ENCODE measurements at regions not wholly inside any gene's neighbourhood (a gene's known extent, or its start where the extent isn't known, plus 50 kb on each side); places are given as distances from the start of the nearest gene placed in this dataset.

DNA sequence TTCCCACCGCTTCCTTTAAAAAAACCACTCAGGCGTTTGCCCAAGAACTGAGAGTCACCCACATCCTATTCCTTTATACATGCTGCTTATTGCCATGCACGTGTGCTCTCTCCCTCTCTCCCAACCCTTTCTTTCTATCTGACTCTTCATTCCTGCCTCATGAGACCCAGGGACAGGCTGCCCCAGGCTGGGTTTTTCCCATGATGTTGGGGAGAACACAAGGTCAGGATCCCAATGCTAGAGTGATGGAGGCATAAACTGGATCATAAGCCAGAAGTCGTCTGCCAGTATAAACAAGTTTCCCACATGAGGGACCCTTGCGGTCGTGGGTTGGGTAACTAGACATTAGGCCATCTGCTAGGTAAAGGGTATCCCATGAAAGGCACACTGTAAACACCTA is 64.9 kb downstream of the CD2 start:
- Histone ChIP-seq H3K4ac (ENCODE audit: low read depth, low read length) (no peak overlapping the region), H3K9me3 (ENCODE audit: insufficient read depth, low read depth, low read length) (no peaks in the 10 kb centered on the region), H2BK12ac (ENCODE audit: low read length) (no peak overlapping the region), H4K91ac (ENCODE audit: low read depth, low read length) (no peak overlapping the region), H3K4me1 (ENCODE audit: control insufficient read depth in 1 of 2, insufficient read depth in 2 of 2, low read length in 2 of 2) (no peaks in the 10 kb centered on the region), H3K9ac (ENCODE audit: low read length) (no peak overlapping the region), H3K79me1 (ENCODE audit: low read length) (no peaks in the 10 kb centered on the region), H3K79me2 (ENCODE audit: control insufficient read depth, insufficient read depth, low read length, poor library complexity) (no peaks in the 10 kb centered on the region), H4K12ac (ENCODE audit: low read depth, low read length) (no peak overlapping the region), H3K4me3 (ENCODE audit: low read depth, low read length) (no peak overlapping the region), H3K23ac (ENCODE audit: low read length) (no peak overlapping the region), H2AFZ (ENCODE audit: insufficient read depth, low read length, poor library complexity) (no peak overlapping the region), H3K18ac (ENCODE audit: low read length) (no peak overlapping the region), H2BK120ac (ENCODE audit: insufficient read depth, low read length, poor library complexity) (no peak overlapping the region), H4K8ac (ENCODE audit: low read depth, low read length) (no peak overlapping the region), H3K27me3 (ENCODE audit: insufficient read depth, low read length) (no peaks in the 10 kb centered on the region), H3K4me2 (ENCODE audit: low read length) (no peak overlapping the region), H2AK5ac (ENCODE audit: low read length) (no peak overlapping the region), H3K14ac (ENCODE audit: low read length) (no peak overlapping the region), H2BK5ac (ENCODE audit: low read depth, low read length, poor library complexity) (no peak overlapping the region), H3K27ac (ENCODE audit: low read depth, low read length) (no peak overlapping the region), H3K36me3 (ENCODE audit: control insufficient read depth in 1 of 2, insufficient read depth in 2 of 2, low read length in 2 of 2) (no peaks in the 10 kb centered on the region)
- DNase-seq, result peak; percentile 33 to 38
- no CpG with 5 or more reads among the region's 6 CpGs for WGBS (ENCODE audit: extremely low coverage, insufficient coverage, insufficient read length)

DNA sequence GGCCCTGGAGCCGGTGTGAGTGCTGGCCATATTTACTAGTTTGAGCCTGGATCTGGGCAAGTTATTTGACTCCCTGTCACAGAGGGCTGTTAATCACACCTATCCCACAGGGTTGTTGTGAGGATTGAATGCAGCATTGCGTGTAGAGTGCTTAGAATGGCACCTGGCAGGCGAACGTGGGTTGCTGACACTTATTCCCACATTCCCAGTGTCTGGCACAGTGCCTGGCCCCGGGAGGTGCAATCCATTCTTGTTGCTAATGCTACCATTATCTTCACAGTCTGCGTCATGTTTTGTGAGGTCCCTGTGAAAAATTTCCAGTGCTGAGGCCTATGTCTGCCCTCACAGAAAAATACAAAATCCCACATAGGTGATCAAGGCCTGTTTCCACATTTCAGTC is 66.1 kb downstream of the CD2 start:
- no peaks in the 10 kb centered on the region for H3K79me1 ChIP-seq (ENCODE audit: low read length)
- H2AK5ac ChIP-seq (ENCODE audit: low read length), result no peak overlapping the region
- H4K12ac ChIP-seq (ENCODE audit: low read depth, low read length), result no peak overlapping the region
- no peak overlapping the region for H3K9ac ChIP-seq (ENCODE audit: low read length)
- no peak overlapping the region for H3K18ac ChIP-seq (ENCODE audit: low read length)
- H2AFZ ChIP-seq (ENCODE audit: insufficient read depth, low read length, poor library complexity), result no peak overlapping the region
- no peak overlapping the region for H3K27ac ChIP-seq (ENCODE audit: low read depth, low read length)
- no peak overlapping the region for H2BK120ac ChIP-seq (ENCODE audit: insufficient read depth, low read length, poor library complexity)
- H3K9me3 ChIP-seq (ENCODE audit: insufficient read depth, low read depth, low read length), result no peaks in the 10 kb centered on the region
- no peak overlapping the region for H2BK12ac ChIP-seq (ENCODE audit: low read length)
- no peaks in the 10 kb centered on the region for H3K36me3 ChIP-seq (ENCODE audit: control insufficient read depth in 1 of 2, insufficient read depth in 2 of 2, low read length in 2 of 2)
- no peaks in the 10 kb centered on the region for H3K27me3 ChIP-seq (ENCODE audit: insufficient read depth, low read length)
- no peak overlapping the region for H3K4ac ChIP-seq (ENCODE audit: low read depth, low read length)
- no peaks in the 10 kb centered on the region for H3K4me1 ChIP-seq (ENCODE audit: control insufficient read depth in 1 of 2, insufficient read depth in 2 of 2, low read length in 2 of 2)
- H3K4me2 ChIP-seq (ENCODE audit: low read length), result no peak overlapping the region
- WGBS (ENCODE audit: extremely low coverage, insufficient coverage, insufficient read length), result no CpG with 5 or more reads among the region's 6 CpGs
- H2BK5ac ChIP-seq (ENCODE audit: low read depth, low read length, poor library complexity), result no peak overlapping the region
- no peak overlapping the region for H3K23ac ChIP-seq (ENCODE audit: low read length)
- DNase-seq, result peak; percentile 97 to 99
- H3K14ac ChIP-seq (ENCODE audit: low read length), result no peak overlapping the region
- no peak overlapping the region for H3K4me3 ChIP-seq (ENCODE audit: low read depth, low read length)
- no peaks in the 10 kb centered on the region for H3K79me2 ChIP-seq (ENCODE audit: control insufficient read depth, insufficient read depth, low read length, poor library complexity)
- no peak overlapping the region for H4K8ac ChIP-seq (ENCODE audit: low read depth, low read length)
- no peak overlapping the region for H4K91ac ChIP-seq (ENCODE audit: low read depth, low read length)

DNA sequence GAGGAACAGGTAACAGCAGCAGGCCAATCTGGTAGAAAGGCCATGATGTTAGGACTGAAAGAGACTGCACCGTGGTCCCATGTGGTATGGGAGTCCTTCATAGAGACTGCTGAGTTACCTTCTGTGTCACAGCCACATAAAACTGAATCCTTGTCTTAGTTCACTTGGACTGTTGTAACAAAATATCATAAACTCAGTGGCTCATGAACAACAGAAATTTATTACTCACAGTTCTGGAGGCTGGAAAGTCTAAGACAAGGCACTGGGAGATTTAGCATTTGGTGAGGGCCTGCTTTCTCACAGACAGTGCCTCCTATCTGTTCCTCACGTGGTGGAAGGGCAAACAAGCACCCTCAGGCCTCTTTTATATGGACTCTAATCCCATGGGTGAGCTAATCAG is 67.5 kb downstream of the CD2 start:
- no peak overlapping the region for H3K4me2 ChIP-seq (ENCODE audit: low read length)
- H3K27me3 ChIP-seq (ENCODE audit: insufficient read depth, low read length), result no peaks in the 10 kb centered on the region
- no peak overlapping the region for H3K27ac ChIP-seq (ENCODE audit: low read depth, low read length)
- H3K18ac ChIP-seq (ENCODE audit: low read length), result no peak overlapping the region
- no peaks in the 10 kb centered on the region for H3K79me2 ChIP-seq (ENCODE audit: control insufficient read depth, insufficient read depth, low read length, poor library complexity)
- H3K4me1 ChIP-seq (ENCODE audit: control insufficient read depth in 1 of 2, insufficient read depth in 2 of 2, low read length in 2 of 2), result peaks cover 0 to 1% of the 10 kb centered on the region in 2 experiments
- H2BK12ac ChIP-seq (ENCODE audit: low read length), result no peak overlapping the region
- no peaks in the 10 kb centered on the region for H3K9me3 ChIP-seq (ENCODE audit: insufficient read depth, low read depth, low read length)
- H4K12ac ChIP-seq (ENCODE audit: low read depth, low read length), result no peak overlapping the region
- peaks cover 2% of the 10 kb centered on the region for H3K79me1 ChIP-seq (ENCODE audit: low read length)
- H3K4ac ChIP-seq (ENCODE audit: low read depth, low read length), result no peak overlapping the region
- no peak overlapping the region for H2AFZ ChIP-seq (ENCODE audit: insufficient read depth, low read length, poor library complexity)
- H4K91ac ChIP-seq (ENCODE audit: low read depth, low read length), result no peak overlapping the region
- no peak overlapping the region for H2BK5ac ChIP-seq (ENCODE audit: low read depth, low read length, poor library complexity)
- DNase-seq, result no peak
- no peak overlapping the region for H4K8ac ChIP-seq (ENCODE audit: low read depth, low read length)
- H2BK120ac ChIP-seq (ENCODE audit: insufficient read depth, low read length, poor library complexity), result no peak overlapping the region
- WGBS (ENCODE audit: extremely low coverage, insufficient coverage, insufficient read length), result no CpG with 5 or more reads among the region's 2 CpGs
- H3K14ac ChIP-seq (ENCODE audit: low read length), result no peak overlapping the region
- no peak overlapping the region for H2AK5ac ChIP-seq (ENCODE audit: low read length)
- no peak overlapping the region for H3K23ac ChIP-seq (ENCODE audit: low read length)
- no peaks in the 10 kb centered on the region for H3K36me3 ChIP-seq (ENCODE audit: control insufficient read depth in 1 of 2, insufficient read depth in 2 of 2, low read length in 2 of 2)
- H3K9ac ChIP-seq (ENCODE audit: low read length), result no peak overlapping the region
- H3K4me3 ChIP-seq (ENCODE audit: low read depth, low read length), result no peak overlapping the region

DNA sequence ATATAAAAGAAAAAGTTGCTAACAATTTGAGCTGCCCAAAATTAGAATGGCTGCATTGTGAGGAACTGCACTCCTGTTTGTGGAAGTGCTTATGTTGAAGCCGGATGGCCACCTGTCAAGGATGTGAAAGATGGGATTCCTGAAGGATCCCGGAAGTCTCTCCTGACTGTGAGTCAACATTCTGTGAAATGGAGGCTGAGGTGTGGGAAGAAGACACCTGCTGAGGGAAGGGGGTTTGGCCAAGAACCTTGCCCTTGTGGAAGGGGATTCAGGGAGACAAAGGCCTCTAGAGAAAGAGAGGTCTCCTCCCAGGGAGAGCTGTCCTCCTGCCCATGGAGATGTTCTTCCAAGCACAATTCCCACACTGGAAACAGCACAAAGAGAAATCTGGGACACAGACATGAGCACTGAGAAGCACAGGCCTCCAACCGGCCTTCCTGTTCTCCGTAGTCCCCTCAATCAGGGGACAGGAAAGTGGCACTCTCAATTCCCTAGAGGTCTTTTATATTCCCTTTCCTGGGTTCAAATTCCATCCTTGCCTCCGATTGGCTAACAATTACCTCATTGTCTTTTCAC is 70.5 kb downstream of the CD2 start:
- H2BK120ac ChIP-seq (ENCODE audit: insufficient read depth, low read length, poor library complexity), result no peak overlapping the region
- no peak overlapping the region for H3K23ac ChIP-seq (ENCODE audit: low read length)
- H3K36me3 ChIP-seq (ENCODE audit: control insufficient read depth in 1 of 2, insufficient read depth in 2 of 2, low read length in 2 of 2), result no peaks in the 10 kb centered on the region
- DNase-seq, result no peak
- H3K4me1 ChIP-seq (ENCODE audit: control insufficient read depth in 1 of 2, insufficient read depth in 2 of 2, low read length in 2 of 2), result peaks cover 0 to 4% of the 10 kb centered on the region in 2 experiments
- no peak overlapping the region for H2AFZ ChIP-seq (ENCODE audit: insufficient read depth, low read length, poor library complexity)
- peaks cover 2% of the 10 kb centered on the region for H3K79me1 ChIP-seq (ENCODE audit: low read length)
- H4K12ac ChIP-seq (ENCODE audit: low read depth, low read length), result no peak overlapping the region
- no peak overlapping the region for H3K4ac ChIP-seq (ENCODE audit: low read depth, low read length)
- no peak overlapping the region for H3K4me3 ChIP-seq (ENCODE audit: low read depth, low read length)
- H4K8ac ChIP-seq (ENCODE audit: low read depth, low read length), result no peak overlapping the region
- no peak overlapping the region for H2BK12ac ChIP-seq (ENCODE audit: low read length)
- H3K18ac ChIP-seq (ENCODE audit: low read length), result no peak overlapping the region
- no CpG with 5 or more reads among the region's 5 CpGs for WGBS (ENCODE audit: extremely low coverage, insufficient coverage, insufficient read length)
- no peaks in the 10 kb centered on the region for H3K79me2 ChIP-seq (ENCODE audit: control insufficient read depth, insufficient read depth, low read length, poor library complexity)
- H3K14ac ChIP-seq (ENCODE audit: low read length), result no peak overlapping the region
- H3K4me2 ChIP-seq (ENCODE audit: low read length), result no peak overlapping the region
- H3K9me3 ChIP-seq (ENCODE audit: insufficient read depth, low read depth, low read length), result no peaks in the 10 kb centered on the region
- H2BK5ac ChIP-seq (ENCODE audit: low read depth, low read length, poor library complexity), result no peak overlapping the region
- no peaks in the 10 kb centered on the region for H3K27me3 ChIP-seq (ENCODE audit: insufficient read depth, low read length)
- H3K9ac ChIP-seq (ENCODE audit: low read length), result no peak overlapping the region
- H3K27ac ChIP-seq (ENCODE audit: low read depth, low read length), result no peak overlapping the region
- H2AK5ac ChIP-seq (ENCODE audit: low read length), result no peak overlapping the region
- no peak overlapping the region for H4K91ac ChIP-seq (ENCODE audit: low read depth, low read length)
